GM23338 (cell line): ENCODE measurements at regions not wholly inside any gene's neighbourhood (a gene's known extent, or its start where the extent isn't known, plus 50 kb on each side); places are given as distances from the start of the nearest gene placed in this dataset.
"Not testable (repeated sequence)": the region's sequence is repeated elsewhere in the genome, so short reads cannot be mapped to it uniquely, and the experiment has no call there.

ENCODE experiments used
- ATAC-seq: fragments of 200-7000 bp; cut with Tn5 transposase; 3 replicates; pipeline ENCODE4 v1.9.1; 2020
- DNase-seq: peaks from one replicate; pipeline ENCODE4 v3.0.0-alpha.2; 2015; ENCODE audit warnings: low spot score
- H2AFZ ChIP-seq: fragments of 200-600 bp; sonication (generic); 2 replicates; pipeline ENCODE4 v1.8.0; 2016; ENCODE audit warnings: antibody characterized with exemption, mild to moderate bottlenecking, moderate library complexity
- H3F3A ChIP-seq: fragments of 200-600 bp; sonication (generic); replicated peaks from 2 replicates; pipeline ENCODE4 v1.8.0; 2017; ENCODE audit warnings: antibody characterized with exemption, mixed run types, low read depth
- H3K27ac ChIP-seq: fragments of 200-600 bp; sonication (generic); 2 replicates; pipeline ENCODE4 v1.6.1; 2016; ENCODE audit warnings: low read depth
- H3K27me3 ChIP-seq: fragments of 200-600 bp; sonication (generic); 2 replicates; pipeline ENCODE4 v1.8.0; 2016; ENCODE audit warnings: mild to moderate bottlenecking, mixed run types, moderate library complexity; ENCODE audit not compliant: insufficient read depth
- H3K36me3 ChIP-seq: fragments of 200-600 bp; sonication (generic); 2 replicates; pipeline ENCODE4 v1.8.0; 2016; ENCODE audit warnings: mild to moderate bottlenecking; ENCODE audit not compliant: insufficient read depth
- H3K4me1 ChIP-seq: fragments of 200-600 bp; sonication (generic); 2 replicates; pipeline ENCODE4 v1.8.0; 2016; ENCODE audit warnings: mild to moderate bottlenecking, moderate library complexity; ENCODE audit not compliant: insufficient read depth
- H3K4me2 ChIP-seq: fragments of 200-600 bp; sonication (generic); 2 replicates; pipeline ENCODE4 v1.7.1; 2017; ENCODE audit warnings: mixed run types
- H3K4me3 ChIP-seq: fragments of 200-600 bp; sonication (generic); 2 replicates; pipeline ENCODE4 v1.6.1; 2016; ENCODE audit warnings: mixed run types
- H3K79me2 ChIP-seq: fragments of 200-600 bp; sonication (generic); replicated peaks from 2 replicates; pipeline ENCODE4 v1.8.0; 2017; ENCODE audit warnings: mild to moderate bottlenecking; ENCODE audit not compliant: insufficient read depth
- H3K9me2 ChIP-seq: fragments of 200-600 bp; sonication (generic); 2 replicates; pipeline ENCODE4 v1.8.0; 2017; ENCODE audit not compliant: insufficient read depth
- H4K20me1 ChIP-seq: fragments of 200-600 bp; sonication (generic); replicated peaks from 2 replicates; pipeline ENCODE4 v1.8.0; 2017; ENCODE audit warnings: mild to moderate bottlenecking; ENCODE audit not compliant: insufficient read depth
- H3K27ac Mint-ChIP-seq: 2 replicates; pipeline ENCODE4 v1.8.0; 2020; ENCODE audit warnings: inconsistent platforms, mild to moderate bottlenecking, moderate library complexity, mixed read lengths
- H3K27me3 Mint-ChIP-seq: 3 replicates; pipeline ENCODE4 v1.8.0; 2022; ENCODE audit warnings: low read depth, mild to moderate bottlenecking, moderate library complexity, mixed read lengths, inconsistent platforms; ENCODE audit not compliant: insufficient read depth, poor library complexity
- H3K36me3 Mint-ChIP-seq: 3 replicates; pipeline ENCODE4 v1.8.0; 2021; ENCODE audit warnings: low read depth, mild to moderate bottlenecking, inconsistent platforms, moderate library complexity, mixed read lengths
- H3K4me1 Mint-ChIP-seq: 3 replicates; pipeline ENCODE4 v1.8.0; 2020; ENCODE audit warnings: mild to moderate bottlenecking, inconsistent platforms, mixed read lengths
- H3K4me3 Mint-ChIP-seq: 3 replicates; pipeline ENCODE4 v1.8.0; 2021; ENCODE audit warnings: moderate library complexity, mild to moderate bottlenecking, inconsistent platforms, mixed read lengths
- H3K9me3 Mint-ChIP-seq: 3 replicates; pipeline ENCODE4 v1.8.0; 2020; ENCODE audit warnings: moderate library complexity, mild to moderate bottlenecking, inconsistent platforms, mixed read lengths
- ETS1 ChIP-seq: IDR thresholded peaks from 2 replicates; pipeline ENCODE4 v1.6.1; 2016; ENCODE audit warnings: antibody characterized with exemption
- JUNB ChIP-seq: IDR thresholded peaks from one replicate; pipeline ENCODE4 v1.6.1; 2016; ENCODE audit warnings: antibody characterized with exemption; ENCODE audit not compliant: unreplicated experiment
- NANOG ChIP-seq: IDR thresholded peaks from 2 replicates; pipeline ENCODE4 v1.6.1; 2016; ENCODE audit warnings: antibody characterized with exemption, borderline replicate concordance
- POLR2AphosphoS5 ChIP-seq: IDR thresholded peaks from 2 replicates; pipeline ENCODE4 v1.6.1; 2016; ENCODE audit warnings: antibody characterized with exemption, low read depth
- TF ChIP-seq, protein P1 (sequence below): IDR thresholded peaks from one replicate; pipeline ENCODE4 v1.6.1; 2018; ENCODE audit warnings: antibody characterized with exemption; ENCODE audit not compliant: unreplicated experiment

DNA sequence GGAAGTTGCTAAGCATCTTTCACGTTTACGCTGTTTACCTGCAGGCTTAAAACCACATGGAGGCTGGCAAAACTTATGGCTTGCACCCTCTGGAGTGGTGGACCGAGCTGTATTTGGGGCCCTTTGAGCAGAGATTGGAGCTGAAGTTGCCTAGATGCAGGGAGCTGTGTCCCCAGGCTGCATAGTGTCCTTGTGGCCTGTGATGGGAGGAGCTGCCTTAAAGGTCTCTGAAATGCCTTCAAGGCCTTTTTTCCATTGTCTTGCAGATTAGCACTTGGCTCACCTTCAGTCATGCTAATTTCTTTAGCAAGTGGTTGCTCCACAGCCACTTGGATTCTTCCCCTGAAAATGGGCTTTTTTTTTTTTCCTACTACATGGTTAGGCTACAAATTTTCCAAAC is 81.5 kb upstream of the CHD1 start:
- Mint-ChIP-seq H3K4me1 (peaks cover 6% of the 10 kb centered on the region), H3K9me3 (peaks cover 3% of the 10 kb centered on the region; the same call in 2 of the 3 replicates), H3K4me3 (peak overlapping the region; percentile 28; the same call in 1 of the 3 replicates), H3K27ac (0 out of 2 replicates have a peak overlapping the region, but pooled peaks have one; percentile 96), H3K27me3 (peaks cover 3% of the 10 kb centered on the region), H3K36me3 (peaks cover 3% of the 10 kb centered on the region)
- no peak for TF ChIP-seq POLR2AphosphoS5
- TF ChIP-seq NANOG = peak; percentile 60
- DNase-seq = peak; percentile 87
- Histone ChIP-seq H3K27ac (peak overlapping the region; percentile 82; the same call in 1 of the 2 replicates), H4K20me1 (no peaks in the 10 kb centered on the region), H3K4me3 (peak overlapping the region; percentile 40; the same call in 1 of the 2 replicates), H3K4me1 (peaks cover 10% of the 10 kb centered on the region; the same call in 1 of the 2 replicates), H3K9me2 (no peaks in the 10 kb centered on the region), H3K27me3 (no peaks in the 10 kb centered on the region), H2AFZ (no peak overlapping the region), H3F3A (no peaks in the 10 kb centered on the region), H3K36me3 (no peaks in the 10 kb centered on the region), H3K4me2 (peak overlapping the region; percentile 68), H3K79me2 (no peaks in the 10 kb centered on the region)
- peak; percentile 99 for ATAC-seq

DNA sequence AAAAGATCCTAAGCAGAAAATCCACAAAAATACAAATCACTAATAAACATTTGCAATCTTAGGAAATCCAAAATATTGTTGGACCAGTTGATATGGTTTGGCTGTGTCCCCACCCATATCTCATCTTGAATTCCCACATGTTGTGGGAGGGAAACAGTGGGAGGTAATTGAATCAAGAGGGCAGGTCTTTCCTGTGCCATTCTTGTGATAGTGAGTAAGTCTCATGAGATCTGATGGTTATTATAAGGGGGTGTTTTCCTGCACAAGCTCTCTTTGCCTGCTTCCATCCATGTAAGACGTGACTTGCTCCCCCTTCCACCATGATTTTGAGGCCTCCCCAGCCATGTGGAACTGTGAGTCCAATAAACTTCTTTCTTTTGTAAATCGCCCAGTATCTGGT is 79.2 kb upstream of the CHD1 start:
- H3K4me3 ChIP-seq, ATAC-seq, H3K9me3 Mint-ChIP-seq, H3K27me3 ChIP-seq, H3K36me3 Mint-ChIP-seq, H3K4me3 Mint-ChIP-seq, H3K27ac ChIP-seq, H3K27ac Mint-ChIP-seq, H3K4me2 ChIP-seq, H3K27me3 Mint-ChIP-seq, H2AFZ ChIP-seq, H3K36me3 ChIP-seq, DNase-seq, H3K79me2 ChIP-seq, H3K9me2 ChIP-seq, H3K4me1 Mint-ChIP-seq, H3F3A ChIP-seq, H4K20me1 ChIP-seq: not testable (repeated sequence)
- H3K4me1 ChIP-seq = peaks cover 10% of the 10 kb centered on the region; the same call in 1 of the 2 replicates

DNA sequence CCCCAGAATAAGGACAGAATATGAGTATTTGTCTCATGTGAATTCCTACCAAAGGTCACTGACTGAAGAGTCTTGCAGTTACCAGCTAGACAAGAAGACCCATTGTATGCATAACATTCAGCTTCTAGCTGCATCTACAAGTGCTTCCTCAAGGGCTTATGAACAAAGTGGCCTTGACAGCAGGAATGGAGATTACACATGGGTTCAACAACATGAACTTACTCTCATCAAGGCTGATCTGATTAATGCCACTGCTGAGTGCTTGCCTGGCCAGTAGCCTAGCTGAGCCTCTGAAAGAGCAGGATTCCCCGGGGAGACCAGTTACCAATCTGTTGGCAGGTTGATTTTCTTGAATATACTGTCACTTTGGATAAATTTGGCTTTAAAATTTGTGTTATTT is 76.7 kb upstream of the CHD1 start:
- no peak overlapping the region for H3K4me3 ChIP-seq
- 0 out of 2 replicates have a peak, but pooled peaks cover 7% of the 10 kb centered on the region for H3K4me1 ChIP-seq
- peaks cover 3% of the 10 kb centered on the region; the same call in 1 of the 3 replicates for H3K36me3 Mint-ChIP-seq
- no peak overlapping the region for H2AFZ ChIP-seq
- no peak for DNase-seq
- H4K20me1 ChIP-seq = no peaks in the 10 kb centered on the region
- no peak for ATAC-seq
- no peaks in the 10 kb centered on the region for H3K36me3 ChIP-seq
- no peaks in the 10 kb centered on the region for H3K27me3 ChIP-seq
- H3K27ac Mint-ChIP-seq = no peak overlapping the region
- H3K27ac ChIP-seq = no peak overlapping the region
- no peaks in the 10 kb centered on the region for H3K79me2 ChIP-seq
- H3K4me2 ChIP-seq = no peak overlapping the region
- peaks cover 3% of the 10 kb centered on the region; the same call in 2 of the 3 replicates for H3K9me3 Mint-ChIP-seq
- H3K27me3 Mint-ChIP-seq = no peaks in the 10 kb centered on the region
- H3F3A ChIP-seq = no peaks in the 10 kb centered on the region
- peaks cover 9% of the 10 kb centered on the region; the same call in 2 of the 3 replicates for H3K4me1 Mint-ChIP-seq
- no peak overlapping the region for H3K4me3 Mint-ChIP-seq
- no peaks in the 10 kb centered on the region for H3K9me2 ChIP-seq
- no peak for TF ChIP-seq NANOG
- TF ChIP-seq POLR2AphosphoS5 = no peak
- TF ChIP-seq, protein P1, sequence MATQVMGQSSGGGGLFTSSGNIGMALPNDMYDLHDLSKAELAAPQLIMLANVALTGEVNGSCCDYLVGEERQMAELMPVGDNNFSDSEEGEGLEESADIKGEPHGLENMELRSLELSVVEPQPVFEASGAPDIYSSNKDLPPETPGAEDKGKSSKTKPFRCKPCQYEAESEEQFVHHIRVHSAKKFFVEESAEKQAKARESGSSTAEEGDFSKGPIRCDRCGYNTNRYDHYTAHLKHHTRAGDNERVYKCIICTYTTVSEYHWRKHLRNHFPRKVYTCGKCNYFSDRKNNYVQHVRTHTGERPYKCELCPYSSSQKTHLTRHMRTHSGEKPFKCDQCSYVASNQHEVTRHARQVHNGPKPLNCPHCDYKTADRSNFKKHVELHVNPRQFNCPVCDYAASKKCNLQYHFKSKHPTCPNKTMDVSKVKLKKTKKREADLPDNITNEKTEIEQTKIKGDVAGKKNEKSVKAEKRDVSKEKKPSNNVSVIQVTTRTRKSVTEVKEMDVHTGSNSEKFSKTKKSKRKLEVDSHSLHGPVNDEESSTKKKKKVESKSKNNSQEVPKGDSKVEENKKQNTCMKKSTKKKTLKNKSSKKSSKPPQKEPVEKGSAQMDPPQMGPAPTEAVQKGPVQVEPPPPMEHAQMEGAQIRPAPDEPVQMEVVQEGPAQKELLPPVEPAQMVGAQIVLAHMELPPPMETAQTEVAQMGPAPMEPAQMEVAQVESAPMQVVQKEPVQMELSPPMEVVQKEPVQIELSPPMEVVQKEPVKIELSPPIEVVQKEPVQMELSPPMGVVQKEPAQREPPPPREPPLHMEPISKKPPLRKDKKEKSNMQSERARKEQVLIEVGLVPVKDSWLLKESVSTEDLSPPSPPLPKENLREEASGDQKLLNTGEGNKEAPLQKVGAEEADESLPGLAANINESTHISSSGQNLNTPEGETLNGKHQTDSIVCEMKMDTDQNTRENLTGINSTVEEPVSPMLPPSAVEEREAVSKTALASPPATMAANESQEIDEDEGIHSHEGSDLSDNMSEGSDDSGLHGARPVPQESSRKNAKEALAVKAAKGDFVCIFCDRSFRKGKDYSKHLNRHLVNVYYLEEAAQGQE = no peak
- no peak for TF ChIP-seq JUNB
- TF ChIP-seq ETS1 = no peak
